ENCODE measurements at regions not wholly inside any gene's neighbourhood (a gene's known extent, or its start where the extent isn't known, plus 50 kb on each side); places are given as distances from the start of the nearest gene placed in this dataset.
"Not testable (repeated sequence)": the region's sequence is repeated elsewhere in the genome, so short reads cannot be mapped to it uniquely, and the experiment has no call there.

DNA sequence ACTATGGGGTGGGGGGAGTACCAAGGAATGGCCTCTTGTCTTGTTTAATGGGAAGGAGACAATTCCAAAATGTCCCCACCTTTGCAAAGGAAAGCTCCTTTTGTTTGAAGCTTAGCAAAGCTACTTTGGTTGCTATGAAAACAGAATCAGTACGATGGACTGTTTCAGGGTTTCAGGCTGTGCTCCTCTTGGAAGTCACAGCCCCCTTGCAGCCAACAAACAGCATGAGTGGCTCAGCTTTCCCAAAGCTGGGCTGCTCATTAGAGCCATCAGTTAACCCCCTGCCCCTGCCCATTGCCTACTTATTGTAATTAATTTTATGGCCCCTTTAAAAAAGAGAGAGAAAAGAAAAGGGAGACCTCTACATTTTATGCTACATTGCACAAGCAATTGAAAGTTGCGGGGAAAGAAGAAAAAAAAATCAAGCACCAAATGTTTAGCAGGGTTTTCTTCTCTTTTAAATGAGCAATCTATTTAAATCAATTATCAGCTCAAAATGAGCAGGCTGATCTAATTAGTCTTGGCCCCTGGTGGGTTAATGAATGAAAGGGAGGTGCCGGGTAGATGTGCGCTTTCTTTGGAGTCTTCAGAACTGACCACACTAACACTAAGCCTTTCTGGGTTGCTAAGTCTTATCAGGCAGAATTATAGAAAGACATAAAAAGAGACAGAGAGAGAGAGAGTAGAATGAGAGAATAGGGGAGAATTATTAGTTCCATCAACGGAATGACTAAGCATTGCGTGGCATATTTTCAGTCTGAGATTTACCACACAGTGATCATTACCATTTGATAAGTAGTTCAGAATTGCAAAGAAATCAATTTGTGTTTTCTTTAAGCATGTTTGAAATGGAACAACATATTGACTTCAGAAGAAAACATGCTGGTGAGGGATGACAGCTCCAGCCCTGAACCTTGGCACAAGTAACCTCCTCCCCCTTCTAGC lies 284.9 kb downstream of the INSIG2 start:
- DNase-seq = no peak

DNA sequence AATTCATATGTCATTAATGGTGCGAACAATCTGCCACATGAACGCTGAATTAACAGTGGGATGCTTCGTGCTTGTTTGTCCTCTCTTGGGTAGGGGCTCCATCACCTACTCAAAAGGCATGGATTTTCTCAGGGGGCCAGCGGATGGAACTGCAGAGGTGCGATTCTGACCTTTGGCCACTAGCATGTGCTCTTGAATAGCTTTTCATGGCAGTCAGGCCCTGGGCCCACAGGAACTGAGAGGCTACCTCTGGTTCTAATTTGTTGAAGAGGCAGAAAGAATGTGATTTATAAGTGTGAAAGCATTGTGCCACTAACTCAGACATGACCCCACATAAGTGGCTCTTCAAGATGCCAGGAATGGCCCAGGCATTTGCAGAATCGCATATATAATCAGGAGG lies 283.2 kb downstream of the INSIG2 start:
- peak; percentile 16 for DNase-seq

DNA sequence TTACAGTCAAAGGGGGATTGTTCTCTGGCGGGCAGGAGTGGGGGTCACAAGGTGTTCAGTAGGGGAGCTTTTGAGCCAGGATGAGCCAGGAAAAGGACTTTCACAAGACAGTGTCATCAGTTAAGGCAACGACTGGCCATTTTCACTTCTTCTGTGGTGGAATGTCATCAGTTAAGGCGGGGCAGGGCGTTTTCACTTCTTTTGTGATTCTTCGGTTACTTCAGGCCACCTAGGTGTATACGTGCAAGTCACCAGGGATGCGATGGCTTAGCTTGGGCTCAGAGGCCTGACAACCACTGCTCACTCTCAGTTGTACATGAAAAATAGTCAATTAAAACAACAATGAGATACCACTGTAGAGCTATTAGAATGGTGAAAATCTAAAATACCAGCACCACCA lies 281.2 kb downstream of the INSIG2 start:
- DNase-seq = not testable (repeated sequence)

DNA sequence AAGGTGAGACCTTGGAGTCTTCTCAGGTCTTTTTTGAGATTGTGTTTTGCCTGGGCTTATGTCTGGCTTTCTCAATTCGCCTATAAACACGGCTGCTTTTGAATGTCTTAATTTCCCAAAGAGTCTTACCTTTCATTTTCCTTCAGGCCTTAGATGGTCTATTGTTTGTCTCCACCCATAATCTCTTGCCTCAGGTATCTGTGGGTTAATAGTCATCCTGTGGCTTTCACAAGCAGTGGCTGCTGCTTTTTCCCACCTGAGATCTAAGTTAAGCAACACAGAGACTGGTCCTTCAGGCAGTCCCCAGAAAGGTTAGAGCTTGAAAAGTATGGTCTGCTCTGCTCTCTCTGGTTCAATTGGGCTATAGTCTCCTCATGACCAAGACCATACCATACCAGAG lies 275.3 kb downstream of the INSIG2 start:
- no peak for DNase-seq

DNA sequence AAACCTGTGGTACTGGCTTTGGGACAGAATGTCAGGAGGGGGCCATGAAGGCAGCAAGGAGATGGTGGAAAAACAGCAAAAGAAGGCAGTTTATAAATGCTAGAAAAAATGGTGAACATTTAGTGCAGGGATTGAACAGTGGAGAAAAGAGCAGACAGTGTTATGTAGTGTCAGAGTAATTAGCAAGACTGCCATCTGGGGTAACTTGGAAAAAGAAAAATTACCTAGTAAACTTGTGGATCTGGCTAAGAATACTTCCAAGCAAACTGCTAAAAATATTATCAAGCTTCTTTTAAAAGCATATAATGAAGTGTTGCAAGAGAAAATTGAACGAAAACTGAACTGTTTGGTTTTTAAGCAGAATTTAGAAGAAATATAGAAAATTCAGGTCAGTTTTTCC lies 267.8 kb downstream of the INSIG2 start:
- no peak for DNase-seq

DNA sequence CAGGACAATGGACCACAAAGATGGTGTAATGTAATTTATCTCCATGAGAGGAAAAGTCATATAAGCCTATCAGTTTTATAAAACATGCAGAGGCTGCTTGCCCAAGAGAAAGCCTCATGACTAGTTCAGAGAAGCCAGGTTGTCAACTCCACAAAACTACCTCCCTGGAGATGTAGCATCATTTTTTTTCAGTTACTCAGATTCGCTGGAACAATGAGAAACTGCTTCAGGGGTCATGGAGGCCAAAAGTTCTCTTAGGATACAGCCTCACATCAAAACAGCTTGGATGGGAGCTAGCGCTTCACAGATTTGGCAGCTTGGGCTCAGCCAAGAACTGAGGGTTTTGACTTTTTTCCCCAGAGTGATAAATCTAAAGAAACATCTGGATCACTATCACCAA lies 263.5 kb downstream of the INSIG2 start:
- DNase-seq = no peak

DNA sequence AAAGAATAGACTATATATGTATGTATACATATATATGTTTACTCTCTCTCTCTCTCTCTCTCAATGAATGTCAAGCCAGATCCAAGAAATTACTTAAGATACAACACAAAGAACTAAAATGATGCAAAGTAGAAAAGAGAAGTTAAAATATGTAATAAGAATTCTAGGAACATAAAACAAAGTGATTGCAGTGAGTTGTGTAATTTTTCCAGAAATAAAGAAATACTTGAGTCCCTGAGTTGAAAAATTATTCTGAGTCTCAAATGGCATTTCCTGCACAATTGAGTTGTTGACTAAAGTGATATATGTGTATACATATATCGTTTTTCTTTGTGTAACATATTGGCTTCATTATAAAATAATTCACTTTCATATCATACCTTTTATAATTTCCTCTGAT lies 262.4 kb downstream of the INSIG2 start:
- DNase-seq = no peak

DNA sequence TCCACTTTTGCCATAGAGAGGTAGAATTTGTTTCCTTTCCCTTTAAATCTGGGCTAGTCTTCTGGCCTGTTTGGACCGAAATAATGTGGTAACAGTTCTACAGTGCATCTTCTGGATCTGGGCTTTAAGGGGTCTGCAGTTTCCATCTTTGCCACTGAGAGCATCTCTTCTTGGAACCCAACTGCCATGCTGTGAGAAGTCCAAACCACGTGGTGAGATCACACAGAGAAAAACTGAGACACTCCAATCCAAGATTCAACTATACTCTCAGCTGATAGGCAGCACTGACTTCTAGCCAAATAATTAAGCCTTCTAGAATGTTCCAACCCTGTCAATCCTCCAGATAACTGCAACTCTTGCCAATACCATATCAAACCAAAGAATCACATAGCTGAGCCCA lies 261.1 kb downstream of the INSIG2 start:
- no peak for DNase-seq

DNA sequence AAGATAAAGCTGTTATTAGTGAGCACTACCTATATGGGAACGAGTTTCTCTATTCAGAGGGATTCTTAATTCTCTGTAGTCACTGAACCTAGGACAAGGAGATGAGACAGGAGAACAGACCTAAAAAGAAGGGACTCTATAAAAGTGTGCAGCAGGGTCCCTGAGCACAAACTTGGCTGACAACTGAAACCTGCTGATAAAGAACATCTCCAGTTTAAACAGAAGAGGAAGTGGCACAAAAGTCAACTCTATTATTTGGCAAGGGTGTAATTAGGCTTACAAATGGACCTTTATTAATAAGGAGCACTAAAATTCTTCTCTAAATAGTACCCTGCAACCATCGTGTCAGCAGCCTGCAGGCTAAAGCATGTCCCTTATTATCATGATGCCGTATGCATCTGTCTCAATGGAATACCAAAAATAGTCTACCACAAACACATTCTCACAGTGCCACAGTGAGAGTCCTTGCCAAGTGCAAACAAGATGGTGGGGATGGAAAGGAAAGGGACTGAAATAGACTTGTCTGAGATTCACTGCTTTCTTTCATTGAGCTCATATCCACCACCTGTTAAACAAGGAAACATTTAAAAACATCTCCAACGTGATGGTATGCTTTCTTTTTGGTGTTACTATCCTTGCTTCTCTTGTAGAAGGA lies 260.2 kb downstream of the INSIG2 start:
- no peak for DNase-seq

DNA sequence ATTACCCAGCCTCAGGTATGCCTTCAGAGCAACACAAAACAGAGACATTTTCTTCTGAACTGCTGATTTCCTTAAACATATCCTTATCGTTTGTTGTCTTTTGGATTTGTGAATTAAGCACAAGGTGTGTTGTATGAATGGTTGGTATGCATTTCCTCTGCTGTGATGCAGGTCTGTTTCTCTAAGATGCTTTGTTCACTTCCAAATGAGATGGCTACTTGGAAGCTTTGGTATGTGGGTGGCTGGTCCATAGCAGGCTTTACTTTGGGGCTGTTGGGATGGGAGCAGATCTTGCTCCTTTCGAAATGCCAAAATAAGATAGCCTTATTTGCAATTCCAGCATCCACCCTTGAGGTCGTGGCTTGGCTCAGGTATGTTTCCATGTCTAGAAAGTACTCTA lies 257.2 kb downstream of the INSIG2 start:
- DNase-seq = no peak

DNA sequence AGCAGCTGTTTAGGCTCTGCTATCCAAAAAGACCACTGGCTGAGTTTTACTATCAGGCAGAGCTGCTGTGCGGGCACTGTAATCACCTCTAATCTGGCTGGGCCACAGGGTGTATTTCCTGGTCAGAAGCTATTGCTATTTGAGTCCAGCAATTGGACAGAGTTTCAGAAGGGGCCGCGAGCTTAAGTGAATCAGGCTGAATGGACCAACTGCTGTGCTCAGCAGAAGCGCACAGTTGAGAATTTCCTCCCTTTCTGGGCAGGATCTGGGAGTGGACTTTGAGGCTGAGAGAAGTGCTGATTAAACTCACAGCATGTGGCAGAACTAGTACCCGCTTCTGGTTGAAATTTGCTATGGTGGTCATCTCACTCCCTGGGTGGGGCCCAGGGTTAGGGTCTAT lies 251.8 kb downstream of the INSIG2 start:
- no peak for DNase-seq

DNA sequence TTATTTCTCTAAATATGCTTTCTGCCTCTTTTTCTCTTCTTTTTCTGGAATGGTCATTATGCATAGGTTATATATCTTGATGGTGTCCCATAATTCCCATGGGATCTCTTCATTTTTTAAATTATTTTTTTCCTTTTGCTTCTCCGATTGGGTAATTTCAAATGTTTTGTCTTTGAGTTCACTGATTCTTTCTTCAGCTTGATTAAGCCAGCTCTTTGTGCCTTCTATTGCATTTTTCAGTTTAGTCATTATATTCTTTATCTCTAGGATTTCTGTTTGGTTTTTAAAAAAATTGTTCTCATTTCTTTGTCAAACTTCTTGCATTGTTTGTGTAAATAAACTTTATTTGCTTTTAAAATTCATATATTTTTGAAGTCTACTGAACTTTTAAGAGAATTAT lies 251.1 kb downstream of the INSIG2 start:
- no peak for DNase-seq

DNA sequence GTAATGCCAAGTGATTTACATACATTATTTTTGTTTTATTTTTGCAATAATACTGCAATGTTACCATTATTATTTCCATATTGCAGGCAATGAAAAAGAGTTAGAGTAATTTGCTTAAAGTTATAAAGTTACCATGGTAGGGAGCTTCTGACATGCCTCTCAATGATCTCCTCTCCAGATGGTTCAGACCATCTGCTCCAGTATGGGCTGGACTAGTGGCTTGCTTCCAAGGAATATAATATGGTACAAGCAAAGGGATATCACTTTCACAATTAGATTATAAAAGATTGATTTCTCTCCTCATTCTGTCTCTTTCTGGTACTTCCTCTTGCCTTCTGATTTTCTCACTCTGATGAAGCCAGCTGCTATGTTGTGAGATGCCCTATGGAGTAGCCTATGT lies 245.4 kb downstream of the INSIG2 start:
- DNase-seq = no peak

DNA sequence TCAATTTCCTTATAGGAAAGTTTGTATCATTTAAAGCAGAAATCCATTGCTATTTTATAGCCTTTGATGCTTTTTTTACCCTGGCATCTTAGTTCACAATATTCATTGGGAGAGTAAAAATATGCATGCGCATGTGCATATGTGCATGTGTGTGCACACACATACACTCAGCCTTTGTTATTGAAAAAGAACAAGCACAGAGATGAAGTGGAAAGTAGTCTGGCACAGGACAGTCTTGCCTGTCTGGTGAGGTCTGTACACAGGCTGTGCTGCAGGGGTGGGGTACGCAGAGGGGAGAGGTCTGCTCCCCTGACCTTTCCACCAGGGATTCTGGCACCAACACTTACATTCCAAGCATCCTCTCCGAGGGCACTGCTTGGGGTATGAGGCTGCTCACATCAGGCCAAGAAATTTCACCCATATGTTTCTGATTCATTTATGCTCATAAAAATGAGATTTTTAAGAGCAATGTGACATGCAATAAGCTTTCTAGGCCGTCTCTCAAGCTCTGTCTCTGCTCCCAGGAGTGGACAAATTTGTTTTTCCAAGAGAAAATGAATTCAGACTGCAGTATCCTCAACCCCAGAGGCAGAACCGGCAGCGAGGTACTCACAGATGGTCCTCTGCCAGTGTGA lies 237.2 kb downstream of the INSIG2 start:
- no peak for DNase-seq

DNA sequence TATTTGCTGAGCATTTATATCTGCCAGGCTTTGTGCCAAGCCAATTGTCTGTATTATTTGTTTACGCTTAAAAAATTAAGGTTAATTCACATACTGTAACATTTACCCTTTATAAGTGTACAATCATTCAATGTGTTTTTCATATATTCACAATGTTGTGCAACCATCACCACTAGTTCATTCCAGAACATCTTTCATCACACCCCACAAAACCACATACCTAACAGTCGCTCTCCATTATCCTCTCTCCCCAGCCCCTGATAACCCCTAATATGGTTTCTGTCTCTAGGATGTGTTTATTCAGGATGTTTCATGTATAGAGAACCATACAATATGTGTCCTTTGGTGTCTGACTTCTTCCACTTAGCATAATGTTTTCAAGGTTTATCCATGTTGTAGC lies 234.1 kb downstream of the INSIG2 start:
- no peak for DNase-seq

DNA sequence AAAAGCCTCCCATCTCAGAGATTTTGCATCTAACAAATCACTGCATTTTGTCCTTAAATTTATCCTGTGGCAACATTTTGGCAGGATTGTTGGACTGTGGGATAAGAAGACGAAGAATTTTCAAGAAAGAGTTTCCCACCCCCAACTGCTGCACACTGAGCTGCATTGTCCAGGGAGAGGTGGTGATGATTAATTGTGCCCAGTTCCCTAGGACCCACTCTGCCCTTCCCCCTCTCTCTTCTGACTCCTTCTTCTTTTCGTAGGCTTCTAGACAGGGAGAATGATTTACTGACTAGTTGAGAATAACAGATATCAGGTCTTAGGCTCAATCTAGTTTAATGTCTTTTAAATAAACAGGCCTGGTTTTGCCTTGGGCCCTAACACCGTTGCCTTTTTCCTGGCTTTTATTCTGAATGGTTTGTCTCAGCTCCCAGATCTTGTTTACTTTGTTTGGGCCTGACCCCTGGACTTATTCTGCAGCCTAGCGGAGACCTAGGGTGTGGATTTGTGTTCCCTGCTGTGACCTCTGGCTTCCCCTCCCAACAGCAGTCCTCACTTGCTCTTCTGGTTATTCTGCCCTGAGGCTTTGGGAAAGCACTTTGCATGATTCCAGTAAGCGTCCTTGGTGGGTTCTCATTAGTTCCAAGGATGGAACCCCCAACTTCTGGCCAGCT lies 233.3 kb downstream of the INSIG2 start:
- DNase-seq = no peak

DNA sequence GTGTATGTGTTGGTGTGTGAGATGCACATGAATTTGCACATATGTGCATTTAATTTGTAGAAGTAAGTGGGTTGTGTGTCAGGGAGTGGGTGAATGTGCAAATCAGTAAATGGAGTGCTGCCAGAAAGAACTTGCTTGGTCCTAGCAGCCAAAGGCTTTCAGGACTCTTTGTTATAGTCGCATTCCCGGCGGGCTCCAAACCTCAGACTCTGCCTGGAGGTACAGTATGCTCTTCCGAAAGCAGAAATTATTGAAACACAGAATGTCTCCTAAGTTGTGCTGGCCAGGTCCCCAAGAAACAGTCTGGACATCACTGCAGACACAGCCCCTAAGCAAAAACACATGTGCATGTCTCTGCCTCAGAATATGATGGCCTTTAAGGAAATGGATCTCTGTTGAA lies 232.4 kb downstream of the INSIG2 start:
- DNase-seq = no peak

DNA sequence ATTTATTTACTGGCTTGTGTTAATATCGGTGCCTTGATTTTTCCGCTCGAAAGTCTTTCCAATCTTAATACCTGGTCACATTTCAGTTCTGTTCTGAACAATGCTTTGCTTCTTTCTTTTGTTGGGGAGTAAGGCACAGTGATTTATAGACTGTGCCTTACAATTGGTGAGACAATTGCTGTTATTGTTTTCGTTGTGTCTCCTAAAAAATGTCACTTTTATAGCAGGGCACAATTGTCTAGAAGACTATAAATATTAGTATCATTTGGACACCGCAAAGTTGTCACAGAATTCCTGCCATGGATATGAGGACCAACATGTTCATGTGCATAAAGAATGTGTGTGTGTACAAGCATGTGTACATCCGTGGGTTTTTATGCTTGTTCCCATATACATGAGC lies 231.9 kb downstream of the INSIG2 start:
- no peak for DNase-seq

DNA sequence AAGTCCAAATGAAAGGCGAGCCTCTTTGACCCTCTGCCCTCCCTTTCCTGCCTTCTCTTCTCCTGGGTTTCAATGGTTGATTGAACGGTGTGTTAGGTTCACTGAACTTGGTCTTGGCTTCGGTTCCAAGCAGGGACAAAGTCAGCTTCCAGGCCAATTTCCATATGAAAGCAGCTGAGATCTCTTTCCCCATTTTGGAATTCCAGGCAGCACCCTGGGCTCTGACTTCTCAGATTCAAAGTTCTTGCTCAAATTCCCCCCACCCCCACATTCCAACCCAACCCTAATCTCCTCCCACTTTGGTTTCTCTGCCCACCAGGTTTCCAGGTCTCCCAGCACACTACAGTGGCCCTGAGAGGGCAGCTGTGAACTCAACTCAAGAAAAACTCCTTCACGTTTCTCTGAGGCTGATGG lies 231.0 kb downstream of the INSIG2 start:
- DNase-seq = no peak

DNA sequence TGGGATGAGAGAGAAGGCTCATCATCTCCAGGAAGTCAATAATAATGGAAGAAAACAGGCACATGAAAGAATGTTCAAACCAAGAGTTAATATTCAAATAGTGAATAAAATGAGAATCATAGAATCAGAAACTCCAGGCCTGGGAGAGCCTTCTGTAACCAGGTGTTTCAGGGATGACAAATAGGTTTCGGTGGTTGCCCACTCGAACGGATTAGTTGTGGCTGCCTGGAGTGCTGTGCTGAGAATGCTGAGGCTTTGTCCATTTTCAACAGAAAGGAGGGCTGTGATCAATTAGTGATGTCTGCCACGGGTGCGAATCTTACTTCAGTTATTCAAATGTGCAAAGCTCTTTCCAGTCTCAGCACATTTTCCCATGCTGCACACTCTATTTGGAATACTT lies 227.3 kb downstream of the INSIG2 start:
- no peak for DNase-seq

DNA sequence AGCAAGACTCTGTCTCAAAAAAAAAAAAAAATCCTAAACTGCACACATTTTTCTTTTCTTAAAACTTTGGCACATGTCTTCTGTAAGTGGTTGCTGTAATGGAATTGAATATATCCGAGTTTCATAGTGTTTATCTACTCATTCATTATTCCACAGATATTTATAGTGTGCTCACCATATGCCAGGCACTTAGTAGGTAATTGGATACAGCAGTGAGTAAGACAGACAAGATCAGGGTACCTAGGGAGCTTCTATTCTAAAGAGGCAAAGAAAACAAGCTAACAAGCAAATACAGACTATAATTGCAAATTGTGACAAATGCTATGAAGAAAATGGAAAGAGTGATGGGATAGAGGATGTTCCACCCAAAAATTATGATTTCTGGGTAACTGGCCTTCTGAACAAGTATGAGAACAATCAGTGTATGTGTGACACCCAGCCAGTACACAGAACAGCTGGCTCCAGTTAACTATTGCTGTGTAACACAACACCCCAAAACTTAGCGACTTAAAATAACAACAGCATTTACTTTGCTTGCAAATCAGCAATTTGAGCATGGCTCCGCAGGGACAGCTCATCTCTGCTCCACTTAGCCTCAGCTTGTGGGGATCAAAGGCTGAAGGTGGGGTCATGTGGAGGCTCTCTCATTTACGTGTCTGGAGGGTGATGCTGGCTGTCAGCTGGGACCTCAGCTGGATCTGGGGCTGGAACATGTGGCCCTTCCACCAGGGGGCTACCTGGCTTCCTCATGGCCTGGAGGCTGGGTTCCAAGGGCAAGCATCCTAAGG lies 224.9 kb downstream of the INSIG2 start:
- no peak for DNase-seq

DNA sequence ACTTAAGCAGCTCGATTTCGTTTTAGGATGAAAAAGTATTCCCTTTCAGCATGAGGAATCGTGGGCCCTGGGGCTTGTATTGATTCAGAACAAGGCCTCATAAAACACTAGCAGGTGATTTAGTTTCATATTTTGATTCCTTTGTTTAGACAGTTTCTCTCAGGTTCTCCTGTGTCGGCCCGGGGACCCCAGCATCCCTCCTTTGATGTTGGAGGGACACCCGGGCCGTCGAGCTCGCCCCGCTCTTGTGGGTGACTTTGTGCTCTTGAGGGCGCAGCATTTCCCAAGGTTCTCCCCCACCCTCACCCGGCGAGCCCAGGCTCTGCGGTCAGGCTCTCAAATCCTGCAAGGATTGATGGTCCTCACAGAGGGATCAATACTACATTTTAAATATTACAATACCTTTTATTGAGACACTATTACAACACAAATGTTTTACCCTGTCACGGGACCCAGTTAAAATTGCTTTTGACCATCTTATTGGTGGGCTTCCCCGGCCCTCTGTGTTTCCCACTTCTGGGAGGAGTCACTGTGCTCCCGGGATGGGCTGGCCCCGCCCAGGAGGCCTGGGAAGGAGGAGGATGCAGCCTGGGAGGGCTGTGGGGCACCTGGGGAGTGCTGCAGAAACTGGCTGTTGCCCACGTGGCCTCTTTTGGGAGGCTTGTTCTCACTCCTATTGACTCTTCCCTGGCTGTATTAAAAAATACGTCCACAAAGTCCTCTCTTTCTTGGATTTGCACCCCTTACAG lies 222.6 kb downstream of the INSIG2 start:
- no peak for DNase-seq
